Right atrium auricular region (tissue), 2 donors: ENCODE measurements at regions not wholly inside any gene's neighbourhood (a gene's known extent, or its start where the extent isn't known, plus 50 kb on each side); places are given as distances from the start of the nearest gene placed in this dataset.
"Not testable (repeated sequence)": the region's sequence is repeated elsewhere in the genome, so short reads cannot be mapped to it uniquely, and the experiment has no call there.

Experiments used
- DNase-seq: peaks from one replicate; pipeline ENCODE4 v3.0.0-alpha.2; 2019; ENCODE audit warnings: low spot score
- H3K27ac ChIP-seq, 2 donors: fragments of 200-600 bp; sonication (generic); 1 replicate in 1 of 2; 2 replicates in 1 of 2; pipeline ENCODE4 v1.5.1; 2016 to 2019
- H3K27me3 ChIP-seq, 2 donors: fragments of 200-600 bp; sonication (generic); one replicate each; pipeline versions ENCODE4 v1.5.1 to v1.6.0; 2017 to 2019
- H3K36me3 ChIP-seq: fragments of 200-600 bp; sonication (generic); one replicate; pipeline ENCODE4 v1.5.1; 2016
- H3K4me1 ChIP-seq, 2 donors: fragments of 200-600 bp; sonication (generic); one replicate each; pipeline versions ENCODE4 v1.5.1 to v1.6.0; 2017 to 2019
- H3K4me3 ChIP-seq, 2 donors: fragments of 200-600 bp; sonication (generic); 1 replicate in 1 of 2; 2 replicates in 1 of 2; pipeline ENCODE4 v1.5.1; 2017 to 2019; ENCODE audit warnings: mild to moderate bottlenecking in 1 of 2, moderate library complexity in 1 of 2
- H3K9me3 ChIP-seq, 2 donors: fragments of 200-600 bp; sonication (generic); one replicate each; pipeline ENCODE4 v1.5.1; 2019
- CTCF ChIP-seq, 2 donors: fragments of 200-600 bp; sonication (generic); IDR thresholded peaks; one replicate each; pipeline ENCODE4 v1.5.1; 2019; ENCODE audit warnings: antibody characterized with exemption in 2 of 2

GRCh38 chr19:23541991-23542390 lies 145.0 kb downstream of the ZNF675 start:
- H3K27ac ChIP-seq: no peak overlapping the region
- TF ChIP-seq CTCF (IDR thresholded peaks at IDR 0.05): no peak
- no peaks in the 10 kb centered on the region for H3K27me3 ChIP-seq
- DNase-seq: no peak
- no peaks in the 10 kb centered on the region for H3K4me1 ChIP-seq
- no peak overlapping the region for H3K4me3 ChIP-seq
- H3K9me3 ChIP-seq: no peaks in the 10 kb centered on the region
- no peaks in the 10 kb centered on the region for H3K36me3 ChIP-seq

DNA sequence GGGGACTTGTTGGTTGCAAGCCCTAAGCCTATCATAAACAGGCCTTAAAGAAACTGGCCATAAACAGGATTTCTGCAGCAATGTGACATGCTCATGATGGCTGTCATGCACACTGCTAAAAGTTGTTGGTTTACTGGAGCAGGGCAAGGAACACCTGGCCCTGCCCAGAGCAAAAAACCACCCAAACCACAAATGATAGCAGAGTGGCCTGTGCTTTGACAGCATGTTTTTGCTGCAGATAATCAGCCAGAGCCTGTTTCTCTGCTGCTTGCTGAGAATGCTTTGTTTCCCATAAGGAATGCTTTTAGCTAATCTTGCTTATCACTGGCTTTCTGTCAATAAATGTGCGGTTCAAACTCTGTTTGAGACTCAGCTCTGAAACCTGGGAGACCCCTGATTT lies 144.9 kb upstream of the ZNF91 start:
- DNase-seq, H3K27me3 ChIP-seq, H3K36me3 ChIP-seq, H3K4me1 ChIP-seq, H3K9me3 ChIP-seq, H3K27ac ChIP-seq, H3K4me3 ChIP-seq: not testable (repeated sequence)

- Histone ChIP-seq H3K9me3 (no peaks in the 10 kb centered on the region), H3K36me3 (no peaks in the 10 kb centered on the region), H3K27me3 (no peaks in the 10 kb centered on the region), H3K4me3 (no peak overlapping the region), H3K4me1 (no peaks in the 10 kb centered on the region), H3K27ac (no peak overlapping the region)
- no peak for TF ChIP-seq CTCF (IDR thresholded peaks at IDR 0.05)
- DNase-seq: no peak
These were observed 144.2 kb upstream of the ZNF91 start for GRCh38 chr19:23539499-23539898.

- H3K27ac ChIP-seq, H3K36me3 ChIP-seq, DNase-seq, H3K4me3 ChIP-seq, H3K27me3 ChIP-seq, H3K9me3 ChIP-seq, H3K4me1 ChIP-seq: not testable (repeated sequence)
These were observed 141.9 kb upstream of the ZNF91 start for GRCh38 chr19:23537136-23537535.

DNA sequence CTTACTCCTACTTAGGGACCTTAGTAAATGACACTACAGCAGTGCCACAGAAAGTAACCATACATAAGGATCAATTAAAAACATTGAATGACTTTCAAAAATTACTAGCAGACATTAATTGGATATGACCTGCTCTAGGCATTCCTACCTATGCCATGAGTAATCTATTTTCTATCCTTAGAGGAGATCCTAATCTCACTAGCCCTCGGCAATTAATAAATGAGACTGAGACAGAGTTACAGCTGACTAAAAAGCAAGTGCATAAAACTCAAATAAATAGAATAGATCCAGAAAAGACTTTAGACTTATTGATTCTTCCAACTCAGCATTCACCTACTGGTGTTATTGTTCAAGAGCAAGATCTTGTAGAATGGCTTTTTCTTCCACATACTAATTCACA lies 141.1 kb upstream of the ZNF91 start:
- H3K4me3 ChIP-seq, H3K36me3 ChIP-seq, H3K27ac ChIP-seq, DNase-seq, H3K9me3 ChIP-seq, H3K27me3 ChIP-seq, H3K4me1 ChIP-seq: not testable (repeated sequence)

DNA sequence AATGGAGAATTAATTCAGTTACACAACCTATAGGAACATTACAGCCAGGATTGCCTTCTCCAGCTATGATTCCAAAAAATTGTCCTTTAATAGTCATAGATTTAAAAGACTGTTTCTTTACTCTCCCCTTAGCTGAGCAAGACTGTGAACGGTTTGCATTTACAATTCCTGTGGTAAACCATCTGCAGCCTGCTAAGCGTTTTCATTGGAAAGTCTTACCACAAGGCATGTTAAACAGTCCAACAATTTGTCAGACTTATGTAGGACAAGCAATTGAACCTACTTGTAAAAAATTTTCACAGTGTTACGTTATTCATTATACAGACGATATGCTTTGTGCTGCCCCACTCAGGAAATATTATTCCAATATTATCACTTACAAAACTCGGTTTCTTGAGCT lies 140.6 kb upstream of the ZNF91 start:
- H3K4me1 ChIP-seq, H3K27me3 ChIP-seq, H3K27ac ChIP-seq, H3K4me3 ChIP-seq, DNase-seq, H3K36me3 ChIP-seq, H3K9me3 ChIP-seq: not testable (repeated sequence)

GRCh38 chr19:23533441-23533840 lies 138.2 kb upstream of the ZNF91 start:
- not testable (repeated sequence) for H3K27me3 ChIP-seq, DNase-seq, H3K4me3 ChIP-seq, H3K36me3 ChIP-seq, H3K27ac ChIP-seq, H3K9me3 ChIP-seq, H3K4me1 ChIP-seq

GRCh38 chr19:23531976-23532375 lies 136.7 kb upstream of the ZNF91 start:
- no peak for DNase-seq
- H3K4me1 ChIP-seq: no peaks in the 10 kb centered on the region
- H3K27me3 ChIP-seq: no peaks in the 10 kb centered on the region
- H3K36me3 ChIP-seq: no peaks in the 10 kb centered on the region
- no peak overlapping the region for H3K4me3 ChIP-seq
- H3K27ac ChIP-seq: no peak overlapping the region
- H3K9me3 ChIP-seq: peaks cover 0 to 5% of the 10 kb centered on the region in 2 donors
- TF ChIP-seq CTCF (IDR thresholded peaks at IDR 0.05): no peak
